ENCODE measurements at regions not wholly inside any gene's neighbourhood (a gene's known extent, or its start where the extent isn't known, plus 50 kb on each side); places are given as distances from the start of the nearest gene placed in this dataset.

DNA sequence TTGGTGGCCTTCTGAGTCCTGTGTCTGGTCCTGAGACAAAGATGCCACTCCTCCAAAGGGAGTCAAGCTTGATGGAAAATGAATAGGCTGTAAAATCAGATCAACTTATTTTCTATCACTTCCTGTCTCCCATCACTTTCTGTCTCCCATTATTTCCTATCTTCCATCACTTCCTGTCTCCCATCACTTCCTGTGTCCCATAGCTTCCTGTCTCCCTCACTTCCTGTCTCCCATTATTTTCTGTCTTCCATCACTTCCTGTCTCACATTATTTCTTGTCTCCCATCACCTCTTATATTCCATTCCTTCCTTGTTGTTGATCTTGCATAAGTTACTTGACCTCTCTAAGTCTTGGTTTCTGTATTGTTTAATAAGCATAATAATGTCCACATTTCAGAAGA is 418.5 kb upstream of the EEF2KMT start:
- CTCF ChIA-PET, result no interaction called here

GRCh38 chr16:5512014-5512413 is 414.4 kb upstream of the EEF2KMT start:
- intact Hi-C loops (cut with micrococcal nuclease), result no loop called here
- Histone ChIP-seq H3K9me3 (ENCODE audit: low read length) (no peaks in the 10 kb centered on the region), H4K20me1 (ENCODE audit: low read length) (no peaks in the 10 kb centered on the region), H3K9ac (ENCODE audit: low read length) (no peak overlapping the region), H3K9me2 (replicated peaks; ENCODE audit: low read length) (no peaks in the 10 kb centered on the region), H3K79me2 (ENCODE audit: low read length) (no peaks in the 10 kb centered on the region), H3K27me3 (ENCODE audit: low read length) (no peaks in the 10 kb centered on the region), H3F3A (ENCODE audit: low read length, unreplicated experiment) (no peaks in the 10 kb centered on the region), H2AFZ (ENCODE audit: low read length) (no peak overlapping the region), H3K4me3 (ENCODE audit: low read length) (no peak overlapping the region), H3K36me3 (ENCODE audit: low read depth, low read length) (no peaks in the 10 kb centered on the region), H3K4me2 (ENCODE audit: low read length) (no peak overlapping the region), H3K27ac (ENCODE audit: low read length) (no peak overlapping the region), H3K4me1 (ENCODE audit: insufficient read depth, low read length) (no peaks in the 10 kb centered on the region)
- CTCF ChIA-PET, result no interaction called here
- ATAC-seq (no peak), DNase-seq (no peak)
- BruUV-seq (replicated peaks), result no TSS peak
- POLR2A ChIA-PET (ENCODE audit: unreplicated experiment), result no interaction called here
- TF ChIP-seq EZH2 (IDR thresholded peaks at IDR 0.05; ENCODE audit: low read length, unreplicated experiment), result no peak
- no peak for TF ChIP-seq EZH2phosphoT487 (IDR thresholded peaks at IDR 0.05; ENCODE audit: borderline replicate concordance, low read length)
- TF ChIP-seq, protein P1, sequence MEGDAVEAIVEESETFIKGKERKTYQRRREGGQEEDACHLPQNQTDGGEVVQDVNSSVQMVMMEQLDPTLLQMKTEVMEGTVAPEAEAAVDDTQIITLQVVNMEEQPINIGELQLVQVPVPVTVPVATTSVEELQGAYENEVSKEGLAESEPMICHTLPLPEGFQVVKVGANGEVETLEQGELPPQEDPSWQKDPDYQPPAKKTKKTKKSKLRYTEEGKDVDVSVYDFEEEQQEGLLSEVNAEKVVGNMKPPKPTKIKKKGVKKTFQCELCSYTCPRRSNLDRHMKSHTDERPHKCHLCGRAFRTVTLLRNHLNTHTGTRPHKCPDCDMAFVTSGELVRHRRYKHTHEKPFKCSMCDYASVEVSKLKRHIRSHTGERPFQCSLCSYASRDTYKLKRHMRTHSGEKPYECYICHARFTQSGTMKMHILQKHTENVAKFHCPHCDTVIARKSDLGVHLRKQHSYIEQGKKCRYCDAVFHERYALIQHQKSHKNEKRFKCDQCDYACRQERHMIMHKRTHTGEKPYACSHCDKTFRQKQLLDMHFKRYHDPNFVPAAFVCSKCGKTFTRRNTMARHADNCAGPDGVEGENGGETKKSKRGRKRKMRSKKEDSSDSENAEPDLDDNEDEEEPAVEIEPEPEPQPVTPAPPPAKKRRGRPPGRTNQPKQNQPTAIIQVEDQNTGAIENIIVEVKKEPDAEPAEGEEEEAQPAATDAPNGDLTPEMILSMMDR (conservative IDR thresholded peaks at IDR 0.05; ENCODE audit: low read depth, low read length), result no peak

More for the DNA sequence above, 418.5 kb upstream of the EEF2KMT start:
- H4K20me1 ChIP-seq (ENCODE audit: low read length), result no peaks in the 10 kb centered on the region
- no peaks in the 10 kb centered on the region for H3K4me1 ChIP-seq (ENCODE audit: insufficient read depth, low read length)
- no peak for DNase-seq
- TF ChIP-seq EZH2 (IDR thresholded peaks at IDR 0.05; ENCODE audit: low read length, unreplicated experiment) (no peak), EZH2phosphoT487 (IDR thresholded peaks at IDR 0.05; ENCODE audit: borderline replicate concordance, low read length) (no peak)
- TF ChIP-seq, protein P1 (conservative IDR thresholded peaks at IDR 0.05; ENCODE audit: low read depth, low read length), result no peak
- no peaks in the 10 kb centered on the region for H3K79me2 ChIP-seq (ENCODE audit: low read length)
- no peaks in the 10 kb centered on the region for H3K9me3 ChIP-seq (ENCODE audit: low read length)
- no peak for ATAC-seq
- no peaks in the 10 kb centered on the region for H3K36me3 ChIP-seq (ENCODE audit: low read depth, low read length)
- H3K9ac ChIP-seq (ENCODE audit: low read length), result no peak overlapping the region
- no TSS peak for BruUV-seq (replicated peaks)
- H3K4me2 ChIP-seq (ENCODE audit: low read length), result no peak overlapping the region
- H3K9me2 ChIP-seq (replicated peaks; ENCODE audit: low read length), result no peaks in the 10 kb centered on the region
- H2AFZ ChIP-seq (ENCODE audit: low read length), result no peak overlapping the region
- H3K27ac ChIP-seq (ENCODE audit: low read length), result no peak overlapping the region
- intact Hi-C loops (cut with micrococcal nuclease), result no loop called here
- H3K27me3 ChIP-seq (ENCODE audit: low read length), result no peaks in the 10 kb centered on the region
- POLR2A ChIA-PET (ENCODE audit: unreplicated experiment), result no interaction called here
- no peaks in the 10 kb centered on the region for H3F3A ChIP-seq (ENCODE audit: low read length, unreplicated experiment)
- H3K4me3 ChIP-seq (ENCODE audit: low read length), result no peak overlapping the region

- Histone ChIP-seq H3K9me3 (ENCODE audit: low read length) (no peaks in the 10 kb centered on the region), H3K36me3 (ENCODE audit: low read depth, low read length) (no peaks in the 10 kb centered on the region), H3K4me3 (ENCODE audit: low read length) (no peak overlapping the region), H3K4me1 (ENCODE audit: insufficient read depth, low read length) (no peaks in the 10 kb centered on the region), H3K27ac (ENCODE audit: low read length) (no peak overlapping the region), H3K27me3 (ENCODE audit: low read length) (no peaks in the 10 kb centered on the region), H3F3A (ENCODE audit: low read length, unreplicated experiment) (no peaks in the 10 kb centered on the region), H3K9ac (ENCODE audit: low read length) (no peak overlapping the region), H3K79me2 (ENCODE audit: low read length) (no peaks in the 10 kb centered on the region), H3K4me2 (ENCODE audit: low read length) (no peak overlapping the region), H4K20me1 (ENCODE audit: low read length) (no peaks in the 10 kb centered on the region), H3K9me2 (replicated peaks; ENCODE audit: low read length) (no peaks in the 10 kb centered on the region), H2AFZ (ENCODE audit: low read length) (no peak overlapping the region)
- TF ChIP-seq EZH2phosphoT487 (IDR thresholded peaks at IDR 0.05; ENCODE audit: borderline replicate concordance, low read length) (no peak), EZH2 (IDR thresholded peaks at IDR 0.05; ENCODE audit: low read length, unreplicated experiment) (no peak)
- TF ChIP-seq, protein P1 (conservative IDR thresholded peaks at IDR 0.05; ENCODE audit: low read depth, low read length), result no peak
- no peak for DNase-seq
- no TSS peak for BruUV-seq (replicated peaks)
- no peak for ATAC-seq
- ChIA-PET CTCF (no interaction called here), POLR2A (ENCODE audit: unreplicated experiment) (no interaction called here)
- intact Hi-C loops (cut with micrococcal nuclease), result no loop called here
These were observed 413.3 kb upstream of the EEF2KMT start for GRCh38 chr16:5510819-5511370.
